GM19351 (cell line): ENCODE measurements at regions not wholly inside any gene's neighbourhood (a gene's known extent, or its start where the extent isn't known, plus 50 kb on each side); places are given as distances from the start of the nearest gene placed in this dataset.

Source experiments
- ATAC-seq: cut with Tn5 transposase; IDR thresholded peaks from one replicate; pipeline ENCODE4 v1.9.1; 2021; ENCODE audit warnings: mild to moderate bottlenecking, moderate library complexity; ENCODE audit not compliant: unreplicated experiment

- ATAC-seq, result no peak
Observed at GRCh38 chr2:120579916-120580685, 155.6 kb upstream of the GLI2 start.

DNA sequence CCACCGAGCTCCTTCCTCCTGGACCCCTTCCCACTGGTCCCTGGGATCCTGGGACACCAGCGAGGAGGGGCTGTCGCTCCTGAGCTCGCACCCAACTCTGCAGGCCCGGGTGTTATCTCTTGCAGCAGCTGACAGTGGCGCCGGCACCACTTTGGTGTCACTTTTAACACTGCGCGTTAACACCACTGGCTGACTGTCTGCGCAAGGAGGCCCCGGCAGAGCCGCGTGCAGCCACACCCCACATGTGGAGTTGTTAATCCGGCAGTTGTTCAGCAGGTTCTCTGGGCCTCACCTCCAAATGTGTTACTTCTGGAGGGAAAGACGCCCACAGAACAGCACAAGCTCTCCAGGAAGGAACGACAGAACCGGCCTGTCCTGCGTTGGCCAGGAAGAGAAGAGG is 155.0 kb upstream of the GLI2 start:
- ATAC-seq, result no peak

DNA sequence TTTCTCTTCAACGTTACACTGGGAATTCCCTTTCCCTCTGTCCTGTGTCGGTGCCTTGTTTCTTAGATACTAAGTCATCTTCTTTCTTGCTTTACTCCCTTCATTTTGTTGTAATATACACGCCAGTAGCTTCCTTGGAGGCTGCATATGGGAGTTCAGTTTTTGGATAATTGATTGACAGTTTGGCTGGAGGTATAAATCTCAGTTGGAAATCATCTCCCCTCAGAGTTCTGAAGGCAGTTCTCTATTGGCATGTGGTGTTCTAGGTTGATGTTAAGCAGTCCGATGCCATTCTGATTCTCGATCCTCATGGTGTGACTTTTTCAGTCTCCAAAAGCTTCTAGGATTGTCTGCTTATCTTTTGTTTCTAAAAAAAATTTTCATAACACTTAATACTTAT is 152.5 kb upstream of the GLI2 start:
- no peak for ATAC-seq

DNA sequence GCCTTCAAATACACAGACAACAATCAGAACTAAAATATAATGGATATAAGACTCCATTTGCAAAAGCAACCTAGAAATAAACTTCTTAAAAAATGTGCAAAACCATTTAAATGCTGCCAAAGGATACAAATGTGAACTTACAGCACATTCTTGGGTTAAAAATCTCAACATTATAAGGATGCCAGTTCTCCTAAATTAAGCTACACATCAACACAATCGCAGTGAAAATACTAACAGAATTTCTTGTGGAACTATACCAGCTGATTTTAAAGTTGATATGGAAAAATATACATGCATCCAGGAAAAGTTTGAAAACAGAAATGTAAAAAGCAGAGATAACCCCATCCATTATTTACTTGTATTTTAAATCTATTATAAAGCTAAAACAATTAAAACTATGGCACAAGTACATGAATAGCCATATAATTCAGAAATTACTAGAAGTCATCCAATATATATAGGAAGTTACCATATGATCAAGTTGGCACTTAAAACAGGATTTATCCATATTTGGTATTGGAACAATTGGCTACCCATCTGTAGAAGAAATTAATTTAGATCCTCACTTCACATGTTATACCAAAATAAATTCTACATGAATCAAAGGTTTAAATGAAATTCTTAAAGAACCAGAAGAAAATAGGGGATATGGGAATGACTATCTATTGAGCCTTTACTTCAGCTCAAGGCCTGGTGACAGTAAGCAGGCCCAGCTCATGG is 151.7 kb upstream of the GLI2 start:
- no peak for ATAC-seq

GRCh38 chr2:120586507-120587278 is 149.0 kb upstream of the GLI2 start:
- no peak for ATAC-seq

DNA sequence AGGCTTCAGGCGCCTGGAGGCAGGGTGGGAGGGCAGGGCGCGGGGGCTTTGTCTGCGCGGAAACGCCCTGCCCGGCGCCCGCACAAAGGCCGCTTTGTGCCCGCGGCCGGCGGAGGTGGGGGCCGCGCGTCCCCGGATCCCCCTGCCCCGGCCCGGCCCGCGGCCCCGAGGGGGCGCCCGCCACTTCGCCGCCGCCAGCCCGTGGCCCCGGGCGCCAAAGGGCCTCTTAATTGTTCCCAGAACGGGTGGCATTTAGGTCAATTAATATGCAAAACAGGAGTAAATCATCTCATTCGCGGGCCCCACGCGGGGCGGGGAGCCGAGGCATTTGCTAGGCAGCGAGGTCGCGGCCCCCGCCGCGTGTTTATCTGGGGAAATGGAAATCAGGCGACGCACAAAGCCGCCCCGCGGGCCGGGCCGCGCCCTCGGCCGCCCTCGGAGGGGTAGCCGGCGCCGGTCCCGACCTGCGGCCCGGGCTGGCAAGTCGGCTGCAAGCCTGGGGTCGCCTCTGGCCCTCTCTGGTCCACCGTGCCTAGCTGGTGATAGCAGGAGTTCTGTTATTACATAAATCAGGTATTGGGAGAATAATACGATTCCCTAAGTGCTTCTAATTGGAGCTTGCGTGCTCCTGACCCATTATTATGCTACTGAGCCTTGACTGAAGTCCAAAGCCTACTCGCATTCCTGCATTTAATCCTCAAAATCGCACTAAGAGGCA is 148.2 kb upstream of the GLI2 start:
- ATAC-seq, result no peak

- ATAC-seq, result no peak
Observed at GRCh38 chr2:120587997-120588336, 147.7 kb upstream of the GLI2 start.

DNA sequence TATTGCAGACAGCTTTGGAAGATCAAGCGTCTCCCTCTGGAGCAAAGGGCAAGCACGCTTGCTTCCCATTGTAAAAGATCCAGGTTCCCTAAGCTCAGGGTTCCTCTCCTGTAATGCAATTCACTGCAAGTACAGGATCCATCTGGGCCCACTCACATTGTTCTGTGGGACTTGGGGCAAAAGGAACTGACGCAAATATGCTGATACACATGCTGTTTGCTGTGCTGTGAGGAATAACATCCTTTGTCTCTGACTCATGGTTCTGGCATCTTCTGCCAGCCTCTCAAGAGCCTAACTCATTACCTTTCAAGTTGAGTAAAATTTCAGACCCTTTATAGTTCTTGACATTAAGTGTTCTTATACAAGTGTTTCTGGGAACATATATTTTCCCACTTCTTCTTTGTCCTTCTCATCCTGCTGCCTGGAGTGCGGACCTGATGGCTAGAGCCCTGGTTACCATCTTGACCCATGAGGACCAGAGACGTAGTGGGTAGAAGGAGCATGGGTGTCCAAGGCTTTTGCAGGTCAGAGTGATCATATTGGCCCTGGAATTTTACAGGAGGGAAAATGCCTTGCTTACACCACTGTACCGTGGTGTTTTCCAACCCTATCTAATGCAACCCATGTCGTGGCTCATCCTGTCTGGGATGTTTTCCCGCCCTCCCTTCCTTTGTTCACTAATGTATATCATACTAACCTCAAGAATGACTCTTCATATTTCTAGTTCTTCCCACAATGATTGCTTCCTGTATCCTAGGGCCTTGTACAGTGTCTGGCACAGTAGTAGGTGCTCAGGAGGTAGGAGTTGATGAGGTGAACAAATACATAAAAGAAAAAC is 145.7 kb upstream of the GLI2 start:
- ATAC-seq, result no peak

- no peak for ATAC-seq
Observed at GRCh38 chr2:120590841-120591240, 144.8 kb upstream of the GLI2 start.

- no peak for ATAC-seq
Observed at GRCh38 chr2:120591572-120591971, 144.1 kb upstream of the GLI2 start.

GRCh38 chr2:120592084-120592483 is 143.6 kb upstream of the GLI2 start:
- ATAC-seq, result no peak

DNA sequence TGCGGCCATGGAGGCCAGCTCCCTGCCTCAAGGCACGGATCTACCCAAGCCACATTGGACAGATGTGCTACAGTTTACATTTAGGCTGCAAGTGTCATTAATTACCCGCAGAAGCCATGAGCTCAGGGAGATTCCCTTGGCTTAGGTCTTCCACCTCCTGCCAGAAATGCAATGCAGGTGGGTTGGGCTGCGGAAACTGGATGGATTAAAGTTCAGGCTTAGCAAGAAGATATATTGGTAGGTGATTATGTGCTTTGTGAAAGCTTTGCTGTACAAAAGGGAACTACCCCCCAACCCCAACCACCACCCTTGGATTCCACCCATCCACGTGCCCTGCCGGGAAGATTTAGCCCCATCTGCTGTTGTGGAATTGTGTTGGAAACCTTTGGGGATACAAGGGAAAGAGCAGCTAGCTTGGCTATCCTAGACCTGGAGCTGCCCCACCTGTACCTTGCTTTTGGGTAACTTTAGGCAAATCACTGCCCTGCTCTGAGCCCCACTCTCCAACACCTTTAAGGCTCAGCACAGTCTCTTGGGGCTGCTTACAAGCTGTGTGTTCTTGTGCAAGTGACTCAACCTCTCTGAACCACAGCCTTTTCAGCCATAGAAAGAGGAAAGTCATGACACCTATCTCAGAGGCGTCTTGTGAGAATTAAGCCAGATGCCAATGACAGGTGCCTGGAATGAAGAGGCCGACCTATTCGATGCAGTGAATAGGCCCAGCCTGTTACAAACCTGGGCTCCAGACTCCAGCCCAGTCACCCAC is 141.6 kb upstream of the GLI2 start:
- ATAC-seq, result no peak

DNA sequence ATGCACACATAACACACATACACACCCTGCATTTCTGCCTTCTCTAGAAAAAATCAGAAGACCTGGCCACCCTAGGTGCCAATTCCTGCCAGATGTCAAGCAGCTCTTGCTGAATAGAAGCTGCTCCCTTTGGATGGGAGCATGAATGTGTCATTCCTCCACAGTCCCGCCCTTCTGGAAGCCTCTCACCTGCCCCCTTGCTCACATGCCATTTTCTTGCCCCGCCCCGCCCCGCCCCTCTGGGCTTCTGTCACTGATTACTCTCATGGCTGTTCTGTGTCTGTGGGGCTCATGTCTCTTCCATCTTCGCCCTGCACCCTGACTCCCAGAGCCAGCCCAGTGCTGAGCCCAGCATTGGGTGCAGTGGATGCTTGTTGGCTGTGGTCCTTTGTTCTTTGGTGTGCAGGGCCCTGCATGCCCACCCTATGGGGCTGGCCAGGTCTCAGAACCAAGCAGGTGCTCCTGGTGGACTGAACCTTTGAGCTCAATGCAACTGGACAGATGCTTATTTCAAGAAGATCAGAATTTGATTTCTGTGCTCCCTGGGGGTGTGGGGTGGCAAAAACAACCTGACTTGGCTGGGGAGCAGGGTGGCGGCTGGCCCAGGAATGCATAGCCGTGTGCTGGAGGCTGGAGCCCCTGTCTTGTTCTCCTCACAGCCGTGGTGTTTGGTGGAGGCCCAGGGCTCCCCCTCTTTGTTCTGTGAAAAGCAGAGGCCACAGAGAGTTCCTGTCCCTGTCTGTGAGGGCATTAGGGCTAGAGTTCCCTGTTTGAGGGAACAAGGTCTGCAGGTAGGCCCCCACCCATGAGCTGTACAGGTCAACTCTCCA is 140.6 kb upstream of the GLI2 start:
- ATAC-seq, result no peak

DNA sequence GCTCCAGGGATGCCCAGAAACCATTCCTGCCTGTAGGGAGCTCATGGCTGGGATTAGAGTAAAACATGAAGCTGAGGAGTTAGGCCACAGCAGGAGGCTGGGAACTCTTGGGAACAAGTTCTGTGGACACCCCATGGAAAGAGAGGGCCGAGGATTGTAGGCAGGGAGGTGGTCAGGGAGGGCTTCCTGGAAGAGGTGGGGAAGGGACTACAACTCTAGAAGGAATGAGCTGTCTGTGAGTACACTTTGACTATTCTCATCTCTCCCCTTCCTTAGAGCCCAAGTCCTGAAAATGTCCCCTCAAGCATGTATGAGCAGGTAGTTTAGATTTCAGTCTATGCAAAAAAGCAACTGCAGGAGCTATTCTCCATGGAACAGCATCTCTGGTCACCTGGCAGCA is 139.9 kb upstream of the GLI2 start:
- no peak for ATAC-seq

DNA sequence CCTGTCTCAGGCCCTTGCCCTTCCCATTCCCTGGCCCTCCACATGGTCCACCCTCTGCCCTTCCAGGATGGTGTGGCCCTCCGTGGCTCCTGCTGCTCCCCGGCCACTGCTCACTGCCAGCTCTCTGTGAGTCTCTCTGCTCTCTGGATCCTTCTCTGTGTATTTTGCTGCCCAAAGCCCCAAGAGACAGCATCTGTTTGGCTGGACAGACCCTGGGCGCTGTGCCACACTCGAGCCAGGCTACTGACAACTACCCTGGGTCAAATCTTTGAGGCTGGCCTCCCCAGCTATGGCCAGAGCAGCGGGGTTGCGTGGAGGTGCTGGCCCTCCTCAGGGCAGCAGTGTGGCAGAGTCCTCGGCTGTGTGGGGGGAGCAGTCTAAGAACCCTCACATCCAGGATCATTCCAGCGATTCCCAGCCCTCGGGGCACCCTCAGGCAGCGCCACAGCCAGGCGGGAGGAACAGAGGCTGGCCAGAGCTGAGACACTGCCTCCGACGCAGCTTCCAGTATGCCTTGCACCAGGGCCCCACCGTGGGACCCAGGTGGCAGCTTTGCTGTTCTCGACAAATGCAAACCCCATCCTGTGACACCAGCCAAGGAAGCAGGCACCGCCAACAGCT is 139.4 kb upstream of the GLI2 start:
- no peak for ATAC-seq

DNA sequence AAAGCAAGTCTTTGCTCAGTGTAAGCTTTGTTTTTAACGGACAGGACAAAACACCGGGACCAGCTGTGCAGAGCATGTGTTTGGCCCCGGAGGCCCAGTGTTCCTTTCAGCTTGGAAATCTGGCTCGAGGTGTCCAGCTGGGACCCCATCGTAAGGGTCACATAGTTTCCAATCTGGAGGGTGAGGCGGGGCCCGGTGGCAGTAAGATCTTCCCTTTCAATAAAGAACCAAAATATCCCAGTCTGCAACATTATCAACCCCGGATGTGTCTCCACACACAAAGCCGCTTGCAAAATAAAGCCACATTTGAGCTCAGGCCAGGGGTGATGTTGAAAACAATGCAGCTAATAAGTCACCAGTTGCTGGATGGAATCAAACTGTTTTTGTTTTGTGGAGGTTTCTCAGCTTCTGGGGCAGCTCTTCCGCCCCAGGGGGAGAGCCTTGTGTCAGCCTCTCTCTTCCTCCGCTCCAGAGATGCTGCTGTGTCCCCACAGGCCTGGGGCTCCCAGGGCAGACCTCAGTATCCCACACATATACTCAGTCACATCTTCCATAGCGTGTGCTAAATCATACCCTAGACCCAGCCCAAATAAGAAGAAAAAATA is 138.6 kb upstream of the GLI2 start:
- ATAC-seq, result no peak

DNA sequence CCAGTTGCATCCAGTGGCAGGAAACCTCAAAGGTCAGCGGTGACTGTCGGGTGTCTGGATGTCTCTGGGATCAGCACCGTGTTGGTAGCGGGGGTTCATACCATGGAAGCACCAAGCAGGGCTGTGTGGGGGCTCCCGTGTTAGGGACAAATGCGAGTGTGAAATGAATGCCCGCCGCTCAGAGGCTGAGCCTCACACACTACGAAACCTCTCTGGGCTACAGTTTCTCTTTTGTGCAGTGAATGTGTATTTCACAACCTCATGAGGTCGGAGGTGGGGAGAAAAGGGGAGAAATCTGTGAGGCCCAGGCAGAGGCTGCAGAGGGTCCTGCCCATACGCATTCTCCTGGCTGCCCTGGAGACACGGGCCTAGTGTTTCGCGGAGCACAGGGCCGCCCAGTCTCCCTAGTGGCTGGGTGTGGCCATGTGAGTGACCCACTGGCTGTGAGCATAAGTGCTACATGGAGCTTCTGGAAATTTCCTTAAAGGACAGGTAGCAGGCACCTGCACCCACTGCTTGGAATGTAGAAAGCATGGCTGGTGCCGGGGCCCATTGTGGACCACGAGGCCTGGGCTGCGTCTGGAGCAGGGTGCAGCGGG is 138.0 kb upstream of the GLI2 start:
- ATAC-seq, result no peak

GRCh38 chr2:120598416-120598815 is 137.3 kb upstream of the GLI2 start:
- ATAC-seq, result no peak
